ENCODE measurements at regions not wholly inside any gene's neighbourhood (a gene's known extent, or its start where the extent isn't known, plus 50 kb on each side); places are given as distances from the start of the nearest gene placed in this dataset.

DNA sequence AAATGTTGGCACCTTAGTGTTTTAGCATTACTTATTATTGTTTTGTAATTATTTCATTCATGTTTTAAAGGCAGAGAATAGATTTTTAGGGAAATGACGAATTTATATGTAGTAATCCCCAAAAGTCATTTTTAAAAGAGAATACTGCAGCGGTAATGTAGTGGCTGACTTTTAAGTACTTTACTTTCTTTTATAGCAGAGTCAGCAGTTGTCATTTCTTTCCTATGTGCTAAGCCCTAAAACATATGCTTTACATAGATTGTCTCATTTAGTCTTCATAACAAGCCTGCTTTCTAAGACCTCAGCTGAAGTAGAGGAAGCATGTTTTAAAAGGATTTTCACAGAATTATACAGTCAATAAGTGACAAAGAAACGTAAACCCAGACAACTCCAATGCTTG lies 102.1 kb upstream of the PEX5L start:
- Mint-ChIP-seq H3K4me3 (ENCODE audit: unreplicated experiment) (no peak overlapping the region), H3K4me1 (ENCODE audit: low read depth, unreplicated experiment) (no peaks in the 10 kb centered on the region), H3K36me3 (ENCODE audit: insufficient read depth, unreplicated experiment) (no peaks in the 10 kb centered on the region), H3K27me3 (ENCODE audit: insufficient read depth, unreplicated experiment) (no peaks in the 10 kb centered on the region), H3K9me3 (ENCODE audit: unreplicated experiment) (no peaks in the 10 kb centered on the region), H3K27ac (ENCODE audit: unreplicated experiment) (no peak overlapping the region)
- Histone ChIP-seq H3K9me3 (no peaks in the 10 kb centered on the region), H3K27me3 (replicated peaks; ENCODE audit: control insufficient read depth, insufficient read depth, low read length) (no peaks in the 10 kb centered on the region), H3K4me1 (no peaks in the 10 kb centered on the region), H3K4me3 (ENCODE audit: low read depth, low read length) (no peak overlapping the region), H3K36me3 (ENCODE audit: control insufficient read depth, insufficient read depth, low read length) (no peaks in the 10 kb centered on the region)
- no TSS peak for BruUV-seq (replicated peaks)
- POLR2A ChIA-PET = no interaction called here
- intact Hi-C loops (cut with micrococcal nuclease; ENCODE audit: unreplicated experiment) = no loop called here
- CTCF ChIA-PET = no interaction called here
- no peak for TF ChIP-seq CTCF (IDR thresholded peaks at IDR 0.05; ENCODE audit: insufficient read depth in 1 of 2, low read depth in 1 of 2, low read length in 1 of 2, severe bottlenecking in 1 of 2, unreplicated experiment in 1 of 2)
- no peak for DNase-seq

GRCh38 chr3:180142041-180142440 lies 105.3 kb upstream of the PEX5L start:
- ChIA-PET POLR2A (no interaction called here), CTCF (no interaction called here)
- H3K27ac Mint-ChIP-seq (ENCODE audit: unreplicated experiment) = no peak overlapping the region
- Histone ChIP-seq H3K9me3 (no peaks in the 10 kb centered on the region), H3K4me1 (no peaks in the 10 kb centered on the region), H3K36me3 (ENCODE audit: control insufficient read depth, insufficient read depth, low read length) (no peaks in the 10 kb centered on the region), H3K4me3 (ENCODE audit: low read depth, low read length) (no peak overlapping the region), H3K27me3 (replicated peaks; ENCODE audit: control insufficient read depth, insufficient read depth, low read length) (no peaks in the 10 kb centered on the region)
- no peak overlapping the region for H3K4me3 Mint-ChIP-seq (ENCODE audit: unreplicated experiment)
- no TSS peak for BruUV-seq (replicated peaks)
- no peak for DNase-seq
- intact Hi-C loops (cut with micrococcal nuclease; ENCODE audit: unreplicated experiment) = no loop called here
- H3K36me3 Mint-ChIP-seq (ENCODE audit: insufficient read depth, unreplicated experiment) = no peaks in the 10 kb centered on the region
- no peaks in the 10 kb centered on the region for H3K9me3 Mint-ChIP-seq (ENCODE audit: unreplicated experiment)
- no peaks in the 10 kb centered on the region for H3K4me1 Mint-ChIP-seq (ENCODE audit: low read depth, unreplicated experiment)
- H3K27me3 Mint-ChIP-seq (ENCODE audit: insufficient read depth, unreplicated experiment) = peaks cover 2% of the 10 kb centered on the region
- TF ChIP-seq CTCF (IDR thresholded peaks at IDR 0.05; ENCODE audit: insufficient read depth in 1 of 2, low read depth in 1 of 2, low read length in 1 of 2, severe bottlenecking in 1 of 2, unreplicated experiment in 1 of 2) = no peak

DNA sequence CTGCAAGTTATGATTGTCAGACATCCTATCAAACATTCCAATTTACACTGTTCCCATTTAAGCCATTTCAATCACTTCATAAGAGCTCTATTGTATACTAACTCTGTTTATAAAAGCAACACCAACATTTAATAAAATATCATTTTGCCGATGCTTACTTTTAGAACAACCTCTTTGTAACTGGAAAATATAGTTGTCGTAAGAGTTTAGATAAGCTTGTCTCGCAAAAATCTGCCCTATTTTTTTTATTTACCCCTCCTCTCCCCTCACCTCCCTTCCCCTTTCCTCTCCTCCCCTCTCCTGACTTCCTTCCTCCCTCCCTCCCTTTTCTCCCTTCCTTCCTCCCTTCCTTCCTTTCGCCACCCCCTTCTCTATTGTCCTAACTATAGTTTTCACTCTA lies 105.7 kb upstream of the PEX5L start:
- ChIA-PET POLR2A (no interaction called here), CTCF (no interaction called here)
- Mint-ChIP-seq H3K27me3 (ENCODE audit: insufficient read depth, unreplicated experiment) (peaks cover 2% of the 10 kb centered on the region), H3K4me3 (ENCODE audit: unreplicated experiment) (no peak overlapping the region), H3K4me1 (ENCODE audit: low read depth, unreplicated experiment) (no peaks in the 10 kb centered on the region), H3K27ac (ENCODE audit: unreplicated experiment) (no peak overlapping the region), H3K36me3 (ENCODE audit: insufficient read depth, unreplicated experiment) (no peaks in the 10 kb centered on the region), H3K9me3 (ENCODE audit: unreplicated experiment) (no peaks in the 10 kb centered on the region)
- DNase-seq = no peak
- H3K9me3 ChIP-seq = no peaks in the 10 kb centered on the region
- BruUV-seq (replicated peaks) = no TSS peak
- no peak for TF ChIP-seq CTCF (IDR thresholded peaks at IDR 0.05; ENCODE audit: insufficient read depth in 1 of 2, low read depth in 1 of 2, low read length in 1 of 2, severe bottlenecking in 1 of 2, unreplicated experiment in 1 of 2)
- no peaks in the 10 kb centered on the region for H3K27me3 ChIP-seq (replicated peaks; ENCODE audit: control insufficient read depth, insufficient read depth, low read length)
- no peak overlapping the region for H3K4me3 ChIP-seq (ENCODE audit: low read depth, low read length)
- H3K4me1 ChIP-seq = no peaks in the 10 kb centered on the region
- H3K36me3 ChIP-seq (ENCODE audit: control insufficient read depth, insufficient read depth, low read length) = no peaks in the 10 kb centered on the region
- intact Hi-C loops (cut with micrococcal nuclease; ENCODE audit: unreplicated experiment) = no loop called here

Measured in Caco-2 (cell line).